GM18870 (cell line): ENCODE measurements at regions not wholly inside any gene's neighbourhood (a gene's known extent, or its start where the extent isn't known, plus 50 kb on each side); places are given as distances from the start of the nearest gene placed in this dataset.
"Not testable (repeated sequence)": the region's sequence is repeated elsewhere in the genome, so short reads cannot be mapped to it uniquely, and the experiment has no call there.

ENCODE experiments used
- ATAC-seq: cut with Tn5 transposase; IDR thresholded peaks from one replicate; pipeline ENCODE4 v1.9.1; 2021; ENCODE audit warnings: moderate library complexity; ENCODE audit not compliant: unreplicated experiment

DNA sequence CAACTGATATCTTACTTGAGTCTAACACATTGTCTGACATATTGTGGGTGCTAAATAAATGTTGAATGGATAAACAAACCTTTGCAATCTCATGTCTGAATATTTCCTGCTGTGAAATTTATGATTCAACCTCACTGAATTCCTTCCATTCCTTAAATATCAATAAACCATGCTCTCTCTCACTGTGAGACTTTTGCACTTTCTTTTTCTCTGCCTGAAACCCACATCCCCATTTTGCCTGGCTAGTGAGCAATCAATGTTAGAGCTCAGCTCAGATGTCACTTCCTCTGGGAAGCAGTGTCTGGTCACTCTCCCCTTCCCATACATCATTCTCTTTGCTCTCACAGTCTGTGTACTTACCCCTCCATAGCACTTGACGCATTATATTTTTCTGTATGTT lies 383.7 kb upstream of the TRPC7 start:
- no peak for ATAC-seq

DNA sequence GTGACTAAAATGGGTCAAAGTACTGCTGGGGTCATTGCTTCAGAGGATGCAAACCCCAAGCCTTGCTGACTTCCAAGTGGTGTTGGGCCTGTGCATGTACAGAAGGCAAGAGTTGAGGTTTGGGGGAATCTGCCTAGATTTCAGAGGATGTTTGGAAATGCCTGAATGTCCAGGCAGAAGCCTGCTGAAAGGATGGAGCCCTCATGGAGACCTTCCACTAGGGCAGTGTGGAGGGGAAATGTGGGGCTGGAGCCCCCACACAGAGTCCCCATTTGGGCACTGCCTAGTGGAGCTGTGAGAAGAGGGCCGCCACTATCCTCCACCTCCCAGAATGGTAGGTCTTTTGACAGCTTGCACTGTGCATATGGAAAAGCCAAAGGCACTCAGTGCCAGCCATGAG lies 377.7 kb upstream of the TRPC7 start:
- no peak for ATAC-seq

DNA sequence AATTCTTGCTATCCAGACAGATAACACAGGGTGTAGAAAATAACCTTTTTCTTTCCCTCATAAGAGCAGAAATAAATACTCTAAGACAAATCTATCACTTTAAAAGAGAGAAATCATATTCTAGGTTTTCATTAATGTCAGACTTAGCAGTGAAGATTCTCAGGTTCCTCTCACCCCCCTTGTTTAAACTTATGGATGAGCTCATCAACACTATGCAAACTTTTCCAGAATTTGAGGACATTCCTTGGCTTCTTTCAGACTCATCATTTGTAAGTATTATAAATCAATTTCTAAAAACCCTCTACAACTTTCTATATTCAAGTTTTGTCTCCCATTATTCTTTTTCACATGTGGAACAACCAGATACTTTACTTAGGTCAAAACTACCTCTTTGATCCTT lies 374.9 kb upstream of the TRPC7 start:
- no peak for ATAC-seq

DNA sequence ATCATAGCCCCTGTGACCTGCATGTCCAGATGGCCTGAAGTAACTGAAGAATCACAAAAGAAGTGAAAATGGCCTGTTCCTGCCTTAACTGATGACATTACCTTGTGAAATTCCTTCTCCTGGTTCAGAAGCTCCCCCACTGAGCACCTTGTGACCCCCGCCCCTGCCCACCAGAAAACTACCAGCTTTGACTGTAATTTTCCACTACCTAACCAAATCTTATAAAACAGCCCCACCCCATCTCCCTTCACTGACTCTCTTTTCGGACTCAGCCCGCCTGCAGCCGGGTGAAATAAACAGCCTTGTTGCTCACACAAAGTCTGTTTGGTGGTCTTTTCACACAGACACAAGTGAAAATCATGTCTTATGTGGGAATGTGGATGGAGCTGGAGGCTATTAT lies 373.9 kb upstream of the TRPC7 start:
- ATAC-seq = not testable (repeated sequence)

DNA sequence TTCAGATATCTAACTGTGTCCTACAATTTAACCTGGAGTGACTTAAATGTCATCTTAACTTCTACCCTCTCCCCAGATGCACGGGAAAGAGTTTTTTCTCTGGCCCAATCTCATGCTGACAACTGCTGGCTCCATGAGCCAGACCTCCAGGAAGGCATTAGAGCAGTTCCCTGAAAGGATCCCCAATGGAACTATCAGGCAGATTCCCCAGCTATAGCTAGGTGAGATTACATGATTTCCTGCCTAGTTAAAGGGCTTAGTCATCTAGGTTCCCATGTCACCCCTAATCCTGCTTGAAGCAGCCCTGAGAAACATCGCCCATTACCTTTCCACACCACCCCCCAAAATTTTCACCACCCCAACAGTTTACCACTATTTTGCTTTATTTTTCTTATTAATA lies 373.5 kb upstream of the TRPC7 start:
- no peak for ATAC-seq

DNA sequence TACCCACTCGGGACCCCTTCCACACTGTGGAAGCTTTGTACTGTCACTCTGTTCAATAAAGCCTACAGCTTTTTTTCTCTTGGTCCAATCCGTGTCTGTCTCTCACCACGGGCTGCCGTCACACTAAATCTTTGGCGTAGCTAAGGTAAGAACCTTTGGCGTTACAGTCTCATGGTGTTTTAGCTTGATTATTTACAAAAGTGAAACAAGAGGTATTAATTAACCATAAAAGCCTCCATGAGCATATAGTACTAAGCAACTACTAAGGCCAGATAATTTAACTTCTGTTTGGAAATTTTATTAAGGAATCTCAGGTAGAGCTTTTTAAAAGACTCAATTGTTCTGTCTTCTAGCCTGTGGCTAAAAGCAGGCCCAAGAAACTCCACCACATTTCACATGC lies 370.7 kb upstream of the TRPC7 start:
- ATAC-seq = no peak

DNA sequence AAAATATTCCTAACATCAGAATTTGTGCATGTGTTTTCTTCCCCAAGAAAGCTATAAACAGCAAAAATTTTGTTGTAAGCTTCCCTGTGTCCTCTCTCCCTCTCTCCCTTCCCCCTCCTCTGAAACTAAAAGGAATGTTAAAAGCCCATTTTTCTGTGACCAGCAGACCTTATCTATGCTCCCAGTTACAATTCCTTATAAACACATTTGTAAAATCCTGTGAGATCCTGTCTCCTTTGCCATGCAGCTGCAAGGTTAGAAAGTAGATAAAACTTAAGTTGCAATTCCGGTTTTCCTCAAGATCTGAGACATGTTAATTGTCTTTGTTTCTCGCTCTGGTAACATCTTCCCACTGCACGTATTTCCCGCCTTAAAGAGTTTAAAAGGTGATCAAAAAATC lies 370.3 kb upstream of the TRPC7 start:
- ATAC-seq = not testable (repeated sequence)

DNA sequence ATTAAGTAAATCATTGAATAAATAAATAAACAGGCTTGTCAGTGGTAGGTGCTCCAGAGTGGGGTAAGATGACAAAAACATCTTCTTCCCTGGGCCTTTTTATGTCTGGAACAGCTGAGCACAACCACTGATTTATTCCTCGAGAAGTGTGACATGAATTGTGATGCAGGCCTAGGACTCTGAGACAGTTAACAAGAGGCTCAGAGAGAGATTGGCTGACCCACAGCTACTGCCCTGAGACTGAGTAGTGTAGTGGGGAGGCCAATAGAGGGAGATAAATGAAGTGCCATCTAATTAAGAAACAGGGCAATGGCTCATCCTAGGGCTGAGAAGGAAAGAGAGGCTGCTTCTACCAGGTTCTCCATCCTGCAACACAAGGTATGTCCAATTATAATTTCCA lies 369.3 kb upstream of the TRPC7 start:
- ATAC-seq = no peak

DNA sequence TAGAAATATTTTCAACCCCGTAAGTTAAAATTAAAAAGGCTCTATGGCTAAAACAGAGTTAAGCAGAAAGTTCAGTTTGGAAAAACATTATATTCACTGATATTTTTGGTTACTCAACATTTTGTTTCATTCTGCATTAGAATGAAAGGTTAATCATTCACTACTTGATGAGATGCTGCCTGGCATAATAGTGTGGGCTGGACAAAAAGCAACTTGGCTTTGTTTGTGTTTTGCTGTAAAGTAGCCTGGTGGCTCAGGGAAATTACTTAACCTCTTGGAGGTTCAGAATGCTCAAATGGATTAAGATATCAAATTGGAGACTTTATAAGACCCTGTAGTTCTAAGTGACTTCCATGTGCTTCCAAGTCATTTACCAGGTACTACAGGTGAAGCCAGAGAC lies 367.4 kb upstream of the TRPC7 start:
- no peak for ATAC-seq

DNA sequence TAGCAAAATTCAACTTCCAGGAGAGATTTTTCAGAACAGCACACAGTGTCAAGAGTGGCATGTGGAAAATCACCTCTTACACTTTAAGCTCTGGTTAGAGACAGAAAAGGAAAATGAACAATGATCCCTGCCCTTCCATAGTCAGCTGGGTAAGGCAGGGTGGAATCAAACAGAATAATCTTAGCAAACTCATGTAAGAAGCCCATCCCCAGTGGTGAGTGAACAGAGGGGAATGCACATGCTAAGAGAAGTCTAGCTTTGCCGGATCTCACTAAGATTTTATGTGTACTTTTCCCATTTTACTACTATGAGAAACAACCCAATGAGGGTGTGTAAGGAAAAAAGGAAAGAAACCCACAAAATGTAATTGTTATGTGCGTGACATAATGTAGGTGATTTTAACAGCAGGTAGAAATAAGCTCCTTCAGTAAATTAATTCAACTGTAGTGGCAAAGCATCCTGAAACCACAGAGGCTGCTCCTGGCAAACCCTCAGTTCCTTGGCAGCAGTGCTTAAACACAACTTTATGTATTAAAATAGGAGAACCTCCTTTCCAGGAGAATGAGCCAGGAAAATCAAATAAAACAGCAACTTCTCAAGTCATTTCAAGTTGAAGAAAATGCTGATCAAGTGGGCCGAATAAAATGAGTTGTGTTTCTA lies 366.0 kb upstream of the TRPC7 start:
- no peak for ATAC-seq

DNA sequence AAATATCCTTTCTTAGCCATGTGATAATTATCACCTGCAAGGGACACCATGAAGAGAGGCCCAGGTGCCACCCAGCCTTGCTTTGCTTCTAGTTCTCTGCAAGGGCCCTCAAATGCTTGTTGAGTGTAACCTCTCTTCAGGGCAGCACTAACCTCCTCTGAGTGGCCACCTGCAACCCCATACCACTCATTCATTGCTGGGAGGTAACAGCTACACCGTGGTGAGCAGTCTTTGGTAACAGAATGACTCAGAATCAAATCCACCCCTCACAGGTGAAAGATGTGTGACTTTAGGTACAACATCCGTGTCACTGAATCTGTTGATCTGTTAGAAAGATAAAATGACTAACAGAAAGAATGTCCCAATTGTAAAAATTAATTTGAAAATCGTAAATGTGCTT lies 365.1 kb upstream of the TRPC7 start:
- ATAC-seq = no peak

DNA sequence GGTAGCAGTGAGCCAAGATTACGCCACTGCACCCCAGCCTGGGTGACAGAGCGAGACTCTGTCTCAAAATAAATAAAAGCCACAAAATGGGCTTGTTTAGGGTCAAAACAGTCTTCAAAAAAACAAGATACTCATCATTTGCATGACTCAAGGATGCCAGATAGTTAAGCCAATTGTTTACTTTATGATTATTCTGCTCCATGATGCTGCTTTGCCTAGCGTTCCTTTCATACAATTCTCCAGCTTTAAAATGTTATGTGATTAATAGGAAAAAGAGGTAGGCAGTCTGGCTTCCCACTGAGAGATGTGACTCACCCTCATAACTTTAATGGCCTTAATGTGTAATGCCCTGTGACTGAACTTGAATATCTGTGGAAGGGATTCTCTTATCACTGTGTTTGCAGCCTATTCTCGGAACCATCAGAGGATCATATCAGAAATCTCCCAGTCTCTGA lies 364.6 kb upstream of the TRPC7 start:
- ATAC-seq = no peak

DNA sequence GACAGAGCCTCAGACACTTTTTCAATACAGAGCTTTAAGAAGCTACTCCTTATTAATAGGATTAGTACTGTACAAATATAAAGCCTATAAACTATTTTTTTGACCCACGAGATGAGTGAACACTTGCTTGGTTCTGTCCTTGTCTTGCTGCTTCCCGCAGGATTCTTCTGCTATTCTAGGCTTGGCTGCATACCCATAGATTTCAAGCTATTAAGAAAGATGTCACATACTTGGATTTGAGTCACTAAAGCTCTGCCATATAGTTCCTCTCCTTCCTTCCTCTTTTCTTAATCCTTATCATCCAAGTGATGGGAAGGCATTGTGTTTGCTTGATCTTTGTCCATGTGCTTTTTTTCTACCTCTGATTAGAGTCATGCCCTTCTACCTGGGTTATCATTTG lies 361.2 kb upstream of the TRPC7 start:
- ATAC-seq = no peak

DNA sequence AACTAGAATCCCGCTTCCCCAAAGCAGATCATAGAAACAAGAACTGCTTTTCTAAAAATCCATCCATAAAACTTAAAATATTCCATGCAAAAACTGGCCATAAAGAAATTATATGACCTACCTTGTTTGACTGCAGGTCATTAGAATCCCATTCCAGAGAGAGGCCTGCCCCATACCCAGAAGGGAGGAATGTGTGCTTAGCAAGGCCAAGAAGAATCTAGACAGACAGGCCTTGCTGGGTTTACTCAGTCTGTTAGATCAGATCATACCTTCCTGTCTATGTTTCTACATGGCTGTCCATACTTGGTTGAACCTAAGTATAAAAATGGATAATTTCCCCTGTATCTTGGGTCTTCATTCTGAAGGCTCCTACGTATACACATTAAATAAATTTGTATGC lies 358.8 kb upstream of the TRPC7 start:
- ATAC-seq = no peak

DNA sequence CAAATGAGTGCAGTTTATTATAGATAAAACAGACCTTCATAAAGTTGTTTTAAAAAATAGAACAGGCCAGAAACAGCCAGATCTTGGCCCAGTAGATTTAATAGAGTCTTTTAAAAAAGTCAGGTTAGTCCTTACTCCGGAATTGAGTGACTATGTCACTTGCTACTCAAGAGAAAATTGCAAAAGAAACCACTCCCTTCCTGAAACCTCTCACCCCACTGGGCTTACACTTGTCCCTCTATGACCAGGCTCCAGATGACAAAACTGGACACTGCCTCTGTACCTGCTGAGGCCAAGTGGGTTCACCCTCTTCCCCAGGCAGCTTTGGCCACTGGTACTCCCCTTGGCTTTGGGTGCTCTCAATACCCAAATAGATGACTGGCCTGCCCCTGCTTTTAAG lies 357.2 kb upstream of the TRPC7 start:
- no peak for ATAC-seq

DNA sequence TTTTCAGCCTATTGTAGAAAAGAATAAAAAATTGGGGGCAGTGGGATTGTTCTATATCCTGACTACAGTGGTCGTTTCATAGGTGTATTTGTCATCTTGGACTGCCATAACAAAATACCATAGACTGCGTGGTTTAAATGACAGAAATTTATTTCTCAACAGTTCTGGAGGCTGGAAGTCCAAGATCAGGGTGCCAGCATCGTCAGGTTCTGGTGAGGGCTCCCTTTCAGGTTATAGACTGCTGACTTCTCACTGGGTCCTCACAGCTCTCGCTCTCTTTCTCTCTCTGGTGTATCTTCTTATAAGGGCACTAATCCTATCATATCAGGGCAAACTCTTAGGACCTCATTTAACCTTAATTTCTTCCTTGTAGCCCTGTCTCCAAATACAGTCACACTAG lies 356.7 kb upstream of the TRPC7 start:
- no peak for ATAC-seq

DNA sequence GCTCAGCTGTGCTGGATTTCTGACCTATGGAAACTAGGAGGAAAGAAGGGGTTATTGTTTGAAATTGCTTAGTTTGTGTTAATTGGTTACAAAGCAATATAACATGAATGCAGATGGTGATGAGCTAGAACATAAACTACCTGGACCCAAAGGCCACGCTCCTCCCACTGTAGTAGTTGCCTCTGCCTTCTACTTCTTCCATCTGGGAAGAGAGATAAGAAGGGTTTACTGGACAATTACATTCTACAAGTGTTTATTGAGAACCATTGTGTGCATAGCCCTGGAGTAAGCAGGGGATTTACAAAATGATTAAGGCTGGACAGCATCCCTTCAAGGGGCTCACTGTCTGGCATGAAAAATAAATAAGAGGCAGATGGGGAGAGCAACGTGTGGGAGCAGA lies 355.3 kb upstream of the TRPC7 start:
- ATAC-seq = no peak

DNA sequence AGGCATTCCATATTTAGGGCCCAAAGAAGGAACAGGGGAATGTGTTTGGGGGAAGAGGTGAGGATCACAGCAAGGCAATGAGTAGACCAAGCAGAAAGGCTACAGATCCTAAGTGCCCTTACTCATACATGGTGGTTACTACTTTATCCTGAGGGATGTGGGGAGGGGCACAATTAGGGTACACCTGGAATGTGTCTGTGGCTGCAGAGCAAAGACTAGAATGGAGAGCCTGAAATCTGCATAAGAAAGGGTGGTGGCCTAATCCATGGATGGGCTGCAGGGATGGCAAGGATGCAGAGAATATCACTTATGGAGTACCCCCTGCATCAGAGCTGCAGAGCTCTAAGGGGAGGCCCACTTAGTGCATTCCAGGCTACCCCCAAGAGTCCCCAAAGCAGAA lies 352.6 kb upstream of the TRPC7 start:
- no peak for ATAC-seq

DNA sequence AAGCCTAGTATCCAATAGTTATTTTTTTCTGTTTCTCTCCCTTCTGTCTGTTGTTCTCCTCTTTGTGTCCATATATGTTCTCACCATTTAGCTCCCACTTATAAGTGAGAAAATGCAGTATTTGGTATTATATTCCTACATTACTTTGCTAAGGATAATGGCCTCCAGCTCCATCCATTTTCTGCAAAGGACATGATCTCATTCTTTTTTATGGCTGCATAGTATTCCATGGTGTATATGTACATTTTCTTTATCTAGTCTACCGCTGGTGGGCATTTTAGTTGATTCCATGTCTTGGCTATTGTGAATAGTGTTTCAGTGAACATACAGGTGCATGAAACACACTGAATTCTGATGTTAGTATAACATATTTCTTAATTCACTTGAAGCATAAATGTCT lies 348.9 kb upstream of the TRPC7 start:
- no peak for ATAC-seq

DNA sequence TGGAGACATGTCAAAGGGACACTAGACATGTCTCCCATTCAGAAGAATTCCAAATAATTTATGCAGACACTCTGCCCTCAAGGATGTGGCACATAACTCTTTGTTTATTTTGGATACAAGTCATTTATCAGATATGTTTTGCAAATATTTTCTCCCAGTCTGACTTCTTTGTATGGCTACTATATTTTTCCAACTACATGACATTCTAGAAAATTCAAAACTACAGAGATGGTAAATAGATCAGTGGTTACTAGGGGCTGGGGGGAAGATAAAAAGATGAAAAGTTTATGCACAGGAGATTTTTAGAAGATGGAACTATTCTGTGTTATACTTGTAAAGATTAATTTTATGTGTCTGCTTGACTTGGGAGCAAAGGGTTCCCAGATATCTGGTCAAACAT lies 347.3 kb upstream of the TRPC7 start:
- ATAC-seq = no peak

DNA sequence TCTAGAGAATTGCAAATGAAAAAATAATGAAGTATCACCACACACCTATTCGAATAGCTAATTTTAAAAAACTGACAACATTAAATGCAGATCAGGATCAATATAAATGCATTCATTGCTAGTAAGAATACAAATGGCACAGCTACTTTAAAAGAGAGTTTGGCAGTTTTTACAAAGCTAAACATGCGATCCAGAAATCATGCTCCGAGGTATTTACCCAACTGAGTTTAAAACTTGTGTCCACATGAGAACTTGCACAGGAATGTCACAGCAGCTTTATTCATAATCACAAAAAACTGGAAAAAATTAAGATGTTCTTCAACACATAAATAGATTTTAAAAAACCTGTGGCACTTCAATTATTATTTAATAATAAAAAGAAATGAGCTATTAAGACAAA lies 345.5 kb upstream of the TRPC7 start:
- ATAC-seq = no peak

DNA sequence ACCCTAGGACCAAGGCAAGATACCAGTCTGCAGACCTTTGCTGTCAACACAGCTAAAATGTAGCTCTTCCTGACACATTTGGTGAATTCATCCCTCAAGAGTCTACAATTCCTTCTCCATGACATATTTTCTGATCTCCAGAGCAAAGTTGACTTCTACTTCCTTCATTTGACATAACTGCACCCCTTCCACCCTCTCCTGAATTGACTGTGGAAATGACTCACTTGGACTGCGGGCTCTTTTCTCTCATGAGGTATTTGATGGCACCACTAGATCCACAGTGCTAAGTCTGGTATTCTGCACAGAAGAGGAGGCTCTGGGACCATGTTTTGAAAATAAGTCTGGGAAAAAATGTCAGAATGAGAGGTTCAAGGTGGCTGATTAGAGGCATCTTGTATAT lies 338.4 kb upstream of the TRPC7 start:
- no peak for ATAC-seq

DNA sequence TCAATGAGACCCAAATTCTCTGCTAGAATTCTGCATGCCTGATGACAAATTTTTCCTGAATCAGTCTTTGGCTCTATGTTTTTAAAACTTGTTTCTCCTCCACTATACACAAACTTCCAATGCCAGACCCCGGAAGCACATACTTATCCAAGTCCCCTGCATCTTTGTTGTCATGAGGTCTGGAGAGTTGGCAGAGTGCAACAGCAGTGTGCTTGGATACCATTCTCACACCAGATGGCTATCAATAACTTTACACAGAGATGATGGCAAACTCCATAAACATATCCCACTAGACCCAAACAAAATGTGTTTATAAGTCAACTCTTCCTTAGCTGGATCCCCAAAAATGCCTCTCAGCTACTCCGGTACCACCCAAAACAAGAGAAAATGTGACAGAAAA lies 337.7 kb upstream of the TRPC7 start:
- ATAC-seq = no peak

DNA sequence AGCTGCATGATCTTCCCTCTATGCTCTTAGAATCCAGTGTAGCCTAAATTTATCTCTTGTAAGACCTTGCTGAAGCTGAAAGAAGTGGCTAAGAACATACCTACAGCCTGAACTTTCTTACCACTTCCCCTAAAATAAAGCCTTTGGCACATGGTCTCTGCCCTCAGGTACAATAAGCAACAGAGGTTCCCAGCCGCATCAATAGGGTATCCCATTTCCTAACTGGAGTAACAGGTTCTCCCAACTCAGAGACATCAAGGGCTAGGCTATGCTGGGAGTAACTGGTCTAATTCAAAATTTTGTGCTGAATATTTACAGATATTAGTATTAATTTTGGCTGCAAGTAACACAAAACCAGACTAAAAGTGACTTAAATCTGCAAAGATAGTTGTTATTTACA lies 335.8 kb upstream of the TRPC7 start:
- ATAC-seq = no peak
